ENCODE measurements at regions not wholly inside any gene's neighbourhood (a gene's known extent, or its start where the extent isn't known, plus 50 kb on each side); places are given as distances from the start of the nearest gene placed in this dataset.
"Not testable (repeated sequence)": the region's sequence is repeated elsewhere in the genome, so short reads cannot be mapped to it uniquely, and the experiment has no call there.

- H3K9me3 ChIP-seq; ATAC-seq; H3K4me3 ChIP-seq; H3K36me3 ChIP-seq (replicated peaks in 1 of 2; ENCODE audit: insufficient read depth in 1 of 2, low read depth in 2 of 2); H3K27me3 ChIP-seq; H3K4me1 ChIP-seq; DNase-seq; H3K27ac ChIP-seq; intact Hi-C loops (cut with DNase I): not testable (repeated sequence)
- WGBS, 2 donors, result 78 to 80% methylated on average over 3 to 9 of the region's 16 CpGs
Measured at GRCh38 chr16:29218171-29218570, 188.3 kb downstream of the NPIPB11 start.

GRCh38 chr16:29217752-29218126 lies 188.8 kb downstream of the NPIPB11 start:
- H3K27ac ChIP-seq; H3K9me3 ChIP-seq; intact Hi-C loops (cut with DNase I); ATAC-seq; H3K4me1 ChIP-seq; H3K36me3 ChIP-seq (replicated peaks in 1 of 2; ENCODE audit: insufficient read depth in 1 of 2, low read depth in 2 of 2); H3K27me3 ChIP-seq; H3K4me3 ChIP-seq; DNase-seq: not testable (repeated sequence)
- WGBS, 2 donors, result 75 to 82% methylated on average over 14 to 15 of the region's 16 CpGs

GRCh38 chr16:29217104-29217751 lies 189.3 kb downstream of the NPIPB11 start:
- ATAC-seq; H3K27me3 ChIP-seq; H3K4me3 ChIP-seq; intact Hi-C loops (cut with DNase I); DNase-seq; H3K9me3 ChIP-seq; H3K36me3 ChIP-seq (replicated peaks in 1 of 2; ENCODE audit: insufficient read depth in 1 of 2, low read depth in 2 of 2); H3K27ac ChIP-seq; H3K4me1 ChIP-seq: not testable (repeated sequence)
- WGBS, 2 donors, result 77 to 80% methylated on average over 20 to 22 of the region's 22 CpGs

GRCh38 chr16:29213770-29214169 lies 192.7 kb downstream of the NPIPB11 start:
- H3K9me3 ChIP-seq; H3K36me3 ChIP-seq (replicated peaks in 1 of 2; ENCODE audit: insufficient read depth in 1 of 2, low read depth in 2 of 2); H3K27ac ChIP-seq; DNase-seq; H3K27me3 ChIP-seq; intact Hi-C loops (cut with DNase I); ATAC-seq; H3K4me1 ChIP-seq; H3K4me3 ChIP-seq: not testable (repeated sequence)
- WGBS, 2 donors, result 67 to 68% methylated on average over 3 of the region's 3 CpGs

DNA sequence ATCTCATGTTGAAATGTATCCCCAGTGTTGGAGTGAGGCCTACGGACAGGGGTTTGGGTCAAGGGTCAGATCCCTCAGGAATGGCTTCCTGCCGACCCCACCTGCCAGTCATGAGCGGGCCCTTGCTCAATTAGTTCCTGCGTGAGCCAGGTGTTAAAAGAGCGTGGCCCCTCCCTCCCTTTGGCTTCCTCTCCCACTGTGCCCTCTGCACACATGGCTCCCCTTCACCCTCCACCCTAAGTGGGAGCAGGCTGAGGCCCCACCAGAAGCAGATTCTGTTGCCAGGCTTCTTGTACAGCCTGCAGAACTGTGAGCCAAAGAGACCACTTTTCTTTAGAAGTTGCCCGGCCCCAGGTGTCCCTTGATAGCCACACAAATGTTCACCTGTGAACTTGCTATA lies 193.3 kb downstream of the NPIPB11 start:
- intact Hi-C loops (cut with DNase I); H3K27me3 ChIP-seq; DNase-seq; H3K4me1 ChIP-seq; H3K4me3 ChIP-seq; H3K36me3 ChIP-seq (replicated peaks in 1 of 2; ENCODE audit: insufficient read depth in 1 of 2, low read depth in 2 of 2); H3K9me3 ChIP-seq; H3K27ac ChIP-seq; ATAC-seq: not testable (repeated sequence)
- 74 to 80% methylated on average over 3 to 5 of the region's 6 CpGs for WGBS, 2 donors

GRCh38 chr16:29212084-29213027 lies 194.2 kb downstream of the NPIPB11 start:
- DNase-seq; ATAC-seq; intact Hi-C loops (cut with DNase I); H3K36me3 ChIP-seq (replicated peaks in 1 of 2; ENCODE audit: insufficient read depth in 1 of 2, low read depth in 2 of 2); H3K4me3 ChIP-seq; H3K27me3 ChIP-seq; H3K4me1 ChIP-seq; H3K27ac ChIP-seq; H3K9me3 ChIP-seq: not testable (repeated sequence)
- WGBS, 2 donors, result 80 to 88% methylated on average over 20 to 21 of the region's 21 CpGs

GRCh38 chr16:29211456-29211855 lies 195.1 kb downstream of the NPIPB11 start:
- intact Hi-C loops (cut with DNase I); H3K27ac ChIP-seq; H3K4me3 ChIP-seq; H3K36me3 ChIP-seq (replicated peaks in 1 of 2; ENCODE audit: insufficient read depth in 1 of 2, low read depth in 2 of 2); ATAC-seq; H3K9me3 ChIP-seq; DNase-seq; H3K27me3 ChIP-seq; H3K4me1 ChIP-seq: not testable (repeated sequence)
- WGBS, 2 donors, result 81% methylated on average over 12 of the region's 12 CpGs

DNA sequence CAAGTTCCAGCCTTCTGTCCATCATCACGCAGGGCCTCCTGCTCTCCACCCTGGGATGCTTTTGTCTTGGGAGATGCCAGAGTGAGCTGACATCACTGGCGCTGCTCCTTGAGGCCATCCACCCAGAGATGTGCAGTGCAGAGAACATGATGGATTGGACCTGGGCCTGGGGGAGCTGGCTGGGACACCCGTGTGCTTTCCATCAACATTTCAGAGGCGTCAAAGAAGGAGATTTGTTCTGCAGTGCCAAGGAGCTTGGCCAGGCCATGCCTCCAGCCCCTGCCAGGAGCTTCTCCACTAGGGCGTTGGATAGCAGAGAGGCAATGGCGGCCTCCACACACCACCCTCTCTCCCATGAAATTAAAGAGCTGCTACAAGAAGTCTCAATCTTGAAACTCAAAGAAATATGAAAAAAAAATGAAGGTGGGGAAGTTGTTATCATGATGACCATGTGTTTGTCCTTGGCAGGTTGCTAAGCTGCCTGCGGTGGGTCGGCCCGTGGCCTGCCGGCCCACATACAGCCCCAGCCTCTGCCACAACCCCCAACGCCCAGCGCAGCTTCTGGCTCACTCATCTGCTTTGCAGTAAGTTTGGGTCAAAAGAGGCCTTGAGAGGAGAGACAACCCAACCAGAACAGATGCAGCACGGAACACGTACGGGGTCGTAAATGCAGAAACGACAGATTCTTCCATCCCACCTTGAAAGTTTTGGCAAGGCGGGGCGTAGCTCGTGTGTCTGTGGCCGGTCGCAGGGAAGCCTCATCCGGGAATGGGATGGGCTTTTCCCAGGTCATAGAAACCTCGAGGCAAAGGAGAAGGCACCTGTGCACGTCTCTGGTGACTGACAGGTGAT lies 196.0 kb downstream of the NPIPB11 start:
- ATAC-seq; H3K27ac ChIP-seq; H3K9me3 ChIP-seq; DNase-seq; H3K36me3 ChIP-seq (replicated peaks in 1 of 2; ENCODE audit: insufficient read depth in 1 of 2, low read depth in 2 of 2); intact Hi-C loops (cut with DNase I); H3K4me3 ChIP-seq; H3K4me1 ChIP-seq; H3K27me3 ChIP-seq: not testable (repeated sequence)
- WGBS, 2 donors, result 68 to 88% methylated on average over 18 to 21 of the region's 25 CpGs

- 68 to 73% methylated on average over 3 of the region's 3 CpGs for WGBS, 2 donors
Measured at GRCh38 chr16:29206120-29206519, 200.4 kb downstream of the NPIPB11 start.

DNA sequence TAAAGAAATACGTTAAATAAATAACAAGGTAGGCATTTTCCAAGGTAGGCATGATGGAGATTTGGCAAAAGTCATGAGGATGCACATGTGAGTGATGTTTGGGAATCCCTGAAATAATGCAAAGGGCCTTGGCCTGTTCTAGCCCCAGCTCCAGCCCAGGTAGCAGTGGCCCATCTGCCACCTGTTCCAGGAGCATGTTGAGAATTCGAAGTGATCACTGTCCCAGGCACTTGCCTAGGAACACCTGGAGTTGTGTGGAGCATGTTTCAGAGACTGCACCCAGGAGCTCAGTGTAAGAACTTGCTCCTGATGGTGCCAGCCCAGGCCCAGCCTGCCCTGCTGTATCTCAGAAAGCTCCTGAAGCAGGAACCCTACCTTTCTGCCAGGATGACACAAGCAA lies 201.4 kb downstream of the NPIPB11 start:
- peaks cover 20% of the 10 kb centered on the region for H3K4me1 ChIP-seq
- H3K4me3 ChIP-seq; H3K27ac ChIP-seq; intact Hi-C loops (cut with DNase I); H3K9me3 ChIP-seq; H3K27me3 ChIP-seq; H3K36me3 ChIP-seq (replicated peaks in 1 of 2; ENCODE audit: insufficient read depth in 1 of 2, low read depth in 2 of 2); ATAC-seq; DNase-seq: not testable (repeated sequence)
- WGBS, 2 donors, result 89 to 98% methylated on average over 2 of the region's 2 CpGs

More at GRCh38 chr16:29206120-29206519, 200.4 kb downstream of the NPIPB11 start:
- H3K27me3 ChIP-seq; ATAC-seq; H3K36me3 ChIP-seq (replicated peaks in 1 of 2; ENCODE audit: insufficient read depth in 1 of 2, low read depth in 2 of 2); H3K9me3 ChIP-seq; intact Hi-C loops (cut with DNase I); H3K27ac ChIP-seq; DNase-seq; H3K4me3 ChIP-seq: not testable (repeated sequence)
- peaks cover 20% of the 10 kb centered on the region for H3K4me1 ChIP-seq

Data from body of pancreas (tissue), 4 donors.